HEK293T (cell line): ENCODE measurements at regions not wholly inside any gene's neighbourhood (a gene's known extent, or its start where the extent isn't known, plus 50 kb on each side); places are given as distances from the start of the nearest gene placed in this dataset.

ENCODE experiments used
- ARNT ChIP-seq: fragments of 450-650 bp; IDR thresholded peaks from 2 replicates; pipeline ENCODE4 v1.6.1; 2017; ENCODE audit warnings: mild to moderate bottlenecking
- BHLHE40 ChIP-seq: fragments of 450-650 bp; IDR thresholded peaks from 2 replicates; pipeline ENCODE4 v1.6.1; 2016; ENCODE audit warnings: mild to moderate bottlenecking, moderate library complexity, borderline replicate concordance
- ELF4 ChIP-seq: fragments of 450-650 bp; IDR thresholded peaks from 2 replicates; pipeline ENCODE4 v1.6.1; 2017; ENCODE audit warnings: antibody characterized with exemption
- FOXA1 ChIP-seq: fragments of 450-650 bp; IDR thresholded peaks from 2 replicates; pipeline ENCODE4 v1.6.1; 2016; ENCODE audit warnings: mild to moderate bottlenecking
- HDGF ChIP-seq: fragments of 450-650 bp; IDR thresholded peaks from 2 replicates; pipeline ENCODE4 v1.6.1; 2017; ENCODE audit warnings: antibody characterized with exemption, borderline replicate concordance
- SP1 ChIP-seq: fragments of 450-650 bp; IDR thresholded peaks from 2 replicates; pipeline ENCODE4 v1.6.1; 2017
- SUZ12 ChIP-seq: fragments of 450-650 bp; IDR thresholded peaks from 2 replicates; pipeline ENCODE4 v1.6.1; 2016; ENCODE audit warnings: mild to moderate bottlenecking
- TARDBP ChIP-seq: fragments of 450-650 bp; IDR thresholded peaks from 2 replicates; pipeline ENCODE4 v1.6.1; 2016
- TF ChIP-seq, protein P1 (sequence below): fragments of 450-650 bp; IDR thresholded peaks from 2 replicates; pipeline ENCODE4 v1.6.1; 2016

DNA sequence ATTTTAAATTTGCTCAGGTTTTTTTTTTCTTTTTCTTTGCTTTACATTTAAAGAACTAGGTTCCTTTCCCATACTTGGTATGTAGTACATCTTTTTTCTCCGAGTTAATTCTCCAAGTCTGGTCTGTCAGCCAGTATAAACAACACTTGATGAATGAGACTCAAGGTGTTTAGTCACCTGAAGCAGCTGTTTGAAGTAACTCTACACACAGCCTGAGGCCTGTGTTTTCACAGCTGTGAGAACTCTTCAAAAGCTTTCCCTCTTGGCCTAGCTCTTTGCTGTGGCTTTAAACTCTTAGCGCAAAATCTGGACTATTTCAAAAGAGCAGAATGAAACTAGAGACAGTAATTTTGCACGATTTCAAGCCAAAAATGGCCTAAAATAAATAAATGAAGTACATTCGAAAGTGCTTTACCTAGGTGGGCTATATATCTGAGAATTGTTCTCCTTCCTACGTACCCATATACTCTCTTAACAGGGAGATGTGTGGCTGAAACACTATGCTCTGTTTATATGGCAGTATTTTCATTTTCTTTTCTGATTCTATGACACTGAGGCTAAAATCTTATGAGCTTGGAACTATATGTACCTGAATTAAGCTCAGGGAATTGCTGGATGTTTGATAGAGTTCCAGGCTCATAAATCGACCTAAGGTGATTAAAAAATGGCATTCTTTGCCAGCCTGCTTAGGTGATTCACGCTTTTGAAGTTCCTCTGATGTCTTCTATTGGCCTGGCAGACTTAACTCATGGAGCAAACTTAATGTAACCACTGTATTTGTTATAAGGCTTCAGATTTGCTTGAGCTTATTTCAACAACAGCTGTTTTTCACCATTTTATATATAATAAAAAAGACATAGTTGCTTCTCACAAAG lies 1044.1 kb upstream of the ZEB2 start:
- no peak for TF ChIP-seq HDGF
- no peak for TF ChIP-seq TARDBP
- TF ChIP-seq, protein P1, sequence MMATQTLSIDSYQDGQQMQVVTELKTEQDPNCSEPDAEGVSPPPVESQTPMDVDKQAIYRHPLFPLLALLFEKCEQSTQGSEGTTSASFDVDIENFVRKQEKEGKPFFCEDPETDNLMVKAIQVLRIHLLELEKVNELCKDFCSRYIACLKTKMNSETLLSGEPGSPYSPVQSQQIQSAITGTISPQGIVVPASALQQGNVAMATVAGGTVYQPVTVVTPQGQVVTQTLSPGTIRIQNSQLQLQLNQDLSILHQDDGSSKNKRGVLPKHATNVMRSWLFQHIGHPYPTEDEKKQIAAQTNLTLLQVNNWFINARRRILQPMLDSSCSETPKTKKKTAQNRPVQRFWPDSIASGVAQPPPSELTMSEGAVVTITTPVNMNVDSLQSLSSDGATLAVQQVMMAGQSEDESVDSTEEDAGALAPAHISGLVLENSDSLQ: no peak
- no peak for TF ChIP-seq SUZ12
- TF ChIP-seq BHLHE40: no peak
- TF ChIP-seq ELF4: no peak
- no peak for TF ChIP-seq ARNT
- no peak for TF ChIP-seq FOXA1
- no peak for TF ChIP-seq SP1
